ENCODE measurements at regions not wholly inside any gene's neighbourhood (a gene's known extent, or its start where the extent isn't known, plus 50 kb on each side); places are given as distances from the start of the nearest gene placed in this dataset.

GRCh38 chr7:126378642-126379041, 874.1 kb downstream of the GRM8 start:
- no peaks in the 10 kb centered on the region for H3K27me3 Mint-ChIP-seq
- 50% methylated on average over 1 of the region's 2 CpGs for WGBS (ENCODE audit: insufficient coverage)
- Histone ChIP-seq H3K9me3 (no peaks in the 10 kb centered on the region), H3K36me3 (ENCODE audit: control insufficient read depth in 2 of 2, extremely low read depth in 1 of 2, insufficient read depth in 1 of 2, low read length in 1 of 2) (no peaks in the 10 kb centered on the region), H3K27me3 (replicated peaks in 1 of 2; ENCODE audit: control insufficient read depth in 2 of 2, extremely low read depth in 1 of 2, insufficient read depth in 2 of 2, low read length in 1 of 2) (no peaks in the 10 kb centered on the region), H3K4me1 (ENCODE audit: control insufficient read depth in 1 of 2, extremely low read depth in 1 of 2, insufficient read depth in 2 of 2, low read length in 2 of 2) (no peaks in the 10 kb centered on the region), H3K4me3 (ENCODE audit: control insufficient read depth in 1 of 2, extremely low read depth in 1 of 2, low read length in 1 of 2) (no peak overlapping the region), H3K27ac (ENCODE audit: low read length) (no peak overlapping the region)
- ChIA-PET POLR2A (no interaction called here), CTCF (no interaction called here)
- no peaks in the 10 kb centered on the region for H3K36me3 Mint-ChIP-seq
- H3K27ac Mint-ChIP-seq, result no peak overlapping the region
- DNase-seq, result no peak
- no peak for ATAC-seq (replicated peaks in 1 of 4)
- H3K4me3 Mint-ChIP-seq, result no peak overlapping the region
- peaks cover 0 to 6% (median 0%) of the 10 kb centered on the region in 3 donors for H3K9me3 Mint-ChIP-seq
- no peaks in the 10 kb centered on the region for H3K4me1 Mint-ChIP-seq

DNA sequence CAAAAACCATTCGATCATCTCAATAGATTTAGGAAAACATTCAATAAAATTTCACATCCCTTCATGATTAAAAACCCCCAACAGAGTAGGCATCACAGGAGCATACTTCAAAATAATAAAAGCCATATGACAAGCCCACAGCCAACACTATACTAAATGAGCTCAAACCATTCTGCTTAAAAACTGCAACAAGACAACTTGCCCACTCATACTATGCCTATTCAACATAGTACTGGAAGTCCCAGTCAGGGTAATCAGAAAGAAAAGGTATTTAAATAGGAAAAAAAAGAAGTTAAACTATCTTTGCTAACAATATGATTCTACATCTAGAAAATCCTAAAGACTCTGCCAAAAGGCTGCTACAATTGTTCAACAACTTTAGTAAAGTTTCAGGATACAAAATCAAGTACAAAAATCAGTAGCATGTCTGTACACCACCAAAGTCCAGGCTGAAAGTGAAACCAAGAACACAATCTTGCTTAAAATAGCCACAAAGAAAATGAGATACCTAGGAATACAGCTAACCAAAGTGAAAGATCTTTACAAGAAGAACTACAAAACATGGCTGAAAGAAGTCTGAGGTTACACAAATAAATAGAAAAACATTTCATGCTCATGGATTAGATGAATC, 882.6 kb downstream of the GRM8 start:
- Mint-ChIP-seq H3K36me3 (no peaks in the 10 kb centered on the region), H3K27ac (no peak overlapping the region), H3K27me3 (no peaks in the 10 kb centered on the region), H3K9me3 (peaks cover 12 to 18% (median 15%) of the 10 kb centered on the region in 3 donors), H3K4me1 (no peaks in the 10 kb centered on the region), H3K4me3 (no peak overlapping the region)
- no peak for DNase-seq
- POLR2A ChIA-PET, result no interaction called here
- ATAC-seq (replicated peaks in 1 of 4), result no peak
- Histone ChIP-seq H3K9me3 (no peaks in the 10 kb centered on the region), H3K27ac (ENCODE audit: low read length) (no peak overlapping the region), H3K36me3 (ENCODE audit: control insufficient read depth in 2 of 2, extremely low read depth in 1 of 2, insufficient read depth in 1 of 2, low read length in 1 of 2) (no peaks in the 10 kb centered on the region), H3K4me1 (ENCODE audit: control insufficient read depth in 1 of 2, extremely low read depth in 1 of 2, insufficient read depth in 2 of 2, low read length in 2 of 2) (no peaks in the 10 kb centered on the region), H3K4me3 (ENCODE audit: control insufficient read depth in 1 of 2, extremely low read depth in 1 of 2, low read length in 1 of 2) (no peak overlapping the region), H3K27me3 (replicated peaks in 1 of 2; ENCODE audit: control insufficient read depth in 2 of 2, extremely low read depth in 1 of 2, insufficient read depth in 2 of 2, low read length in 1 of 2) (no peaks in the 10 kb centered on the region)
- CTCF ChIA-PET, result no interaction called here
- 83% methylated on average over 1 of the region's 1 CpG for WGBS (ENCODE audit: insufficient coverage)

- Histone ChIP-seq H3K27me3 (replicated peaks in 1 of 2; ENCODE audit: control insufficient read depth in 2 of 2, extremely low read depth in 1 of 2, insufficient read depth in 2 of 2, low read length in 1 of 2) (no peaks in the 10 kb centered on the region), H3K9me3 (no peaks in the 10 kb centered on the region), H3K27ac (ENCODE audit: low read length) (no peak overlapping the region), H3K36me3 (ENCODE audit: control insufficient read depth in 2 of 2, extremely low read depth in 1 of 2, insufficient read depth in 1 of 2, low read length in 1 of 2) (no peaks in the 10 kb centered on the region), H3K4me3 (ENCODE audit: control insufficient read depth in 1 of 2, extremely low read depth in 1 of 2, low read length in 1 of 2) (no peak overlapping the region), H3K4me1 (ENCODE audit: control insufficient read depth in 1 of 2, extremely low read depth in 1 of 2, insufficient read depth in 2 of 2, low read length in 2 of 2) (no peaks in the 10 kb centered on the region)
- ATAC-seq (replicated peaks in 1 of 4) (no peak), DNase-seq (no peak)
- Mint-ChIP-seq H3K4me1 (no peaks in the 10 kb centered on the region), H3K27ac (no peak overlapping the region), H3K4me3 (no peak overlapping the region), H3K27me3 (no peaks in the 10 kb centered on the region), H3K36me3 (no peaks in the 10 kb centered on the region), H3K9me3 (peaks cover 0 to 8% (median 0%) of the 10 kb centered on the region in 3 donors)
- POLR2A ChIA-PET, result no interaction called here
- no CpG with 5 or more reads among the region's 1 CpG for WGBS (ENCODE audit: insufficient coverage)
- CTCF ChIA-PET, result no interaction called here
Observed at GRCh38 chr7:126362746-126363145, 890.0 kb downstream of the GRM8 start.

DNA sequence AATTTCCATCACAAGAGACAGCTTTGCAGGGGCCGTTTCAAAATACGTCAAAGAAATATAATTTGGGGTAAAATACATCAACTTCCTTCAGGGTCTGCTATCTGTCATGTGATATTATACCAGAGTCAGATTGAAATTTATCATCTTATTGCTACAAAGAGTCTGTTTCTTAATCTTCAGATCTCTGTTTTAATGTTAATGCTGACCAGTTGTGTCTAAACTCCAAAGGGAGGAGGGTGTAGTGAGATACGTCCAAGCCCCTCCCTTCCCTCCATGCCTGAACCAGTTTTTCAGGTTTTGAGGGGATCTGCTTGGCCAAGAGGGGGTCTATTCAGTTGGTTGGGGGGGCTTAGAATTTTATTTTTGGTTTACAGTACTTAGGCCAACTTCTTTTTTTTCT, 891.6 kb downstream of the GRM8 start:
- DNase-seq, result no peak
- H3K4me3 Mint-ChIP-seq, result no peak overlapping the region

GRCh38 chr7:126339813-126340212, 912.9 kb downstream of the GRM8 start:
- peaks cover 8 to 19% (median 11%) of the 10 kb centered on the region in 3 donors for H3K9me3 Mint-ChIP-seq
- Histone ChIP-seq H3K4me1 (ENCODE audit: control insufficient read depth in 1 of 2, extremely low read depth in 1 of 2, insufficient read depth in 2 of 2, low read length in 2 of 2) (no peaks in the 10 kb centered on the region), H3K36me3 (ENCODE audit: control insufficient read depth in 2 of 2, extremely low read depth in 1 of 2, insufficient read depth in 1 of 2, low read length in 1 of 2) (no peaks in the 10 kb centered on the region), H3K27me3 (replicated peaks in 1 of 2; ENCODE audit: control insufficient read depth in 2 of 2, extremely low read depth in 1 of 2, insufficient read depth in 2 of 2, low read length in 1 of 2) (no peaks in the 10 kb centered on the region), H3K9me3 (peaks cover 2% of the 10 kb centered on the region), H3K27ac (ENCODE audit: low read length) (no peak overlapping the region), H3K4me3 (ENCODE audit: control insufficient read depth in 1 of 2, extremely low read depth in 1 of 2, low read length in 1 of 2) (no peak overlapping the region)
- H3K4me1 Mint-ChIP-seq, result no peaks in the 10 kb centered on the region
- H3K27ac Mint-ChIP-seq, result no peak overlapping the region
- H3K36me3 Mint-ChIP-seq, result no peaks in the 10 kb centered on the region
- 61% methylated on average over 2 of the region's 4 CpGs for WGBS (ENCODE audit: insufficient coverage)
- H3K27me3 Mint-ChIP-seq, result no peaks in the 10 kb centered on the region
- ATAC-seq (replicated peaks in 1 of 4) (no peak), DNase-seq (no peak)
- H3K4me3 Mint-ChIP-seq, result no peak overlapping the region
- ChIA-PET CTCF (no interaction called here), POLR2A (no interaction called here)

More for the DNA sequence above, 891.6 kb downstream of the GRM8 start:
- ATAC-seq (replicated peaks in 1 of 4), result no peak
- ChIA-PET CTCF (no interaction called here), POLR2A (no interaction called here)
- H3K4me3 ChIP-seq (ENCODE audit: control insufficient read depth in 1 of 2, extremely low read depth in 1 of 2, low read length in 1 of 2), result no peak overlapping the region
- no peak overlapping the region for H3K27ac ChIP-seq (ENCODE audit: low read length)
- peaks cover 0 to 16% (median 0%) of the 10 kb centered on the region in 3 donors for H3K9me3 Mint-ChIP-seq
- no peak overlapping the region for H3K27ac Mint-ChIP-seq
- no peaks in the 10 kb centered on the region for H3K4me1 Mint-ChIP-seq
- WGBS (ENCODE audit: insufficient coverage), result no CpG with 5 or more reads among the region's 3 CpGs
- no peaks in the 10 kb centered on the region for H3K9me3 ChIP-seq
- H3K27me3 Mint-ChIP-seq, result no peaks in the 10 kb centered on the region
- H3K27me3 ChIP-seq (replicated peaks in 1 of 2; ENCODE audit: control insufficient read depth in 2 of 2, extremely low read depth in 1 of 2, insufficient read depth in 2 of 2, low read length in 1 of 2), result no peaks in the 10 kb centered on the region
- no peaks in the 10 kb centered on the region for H3K36me3 ChIP-seq (ENCODE audit: control insufficient read depth in 2 of 2, extremely low read depth in 1 of 2, insufficient read depth in 1 of 2, low read length in 1 of 2)
- H3K4me1 ChIP-seq (ENCODE audit: control insufficient read depth in 1 of 2, extremely low read depth in 1 of 2, insufficient read depth in 2 of 2, low read length in 2 of 2), result no peaks in the 10 kb centered on the region
- H3K36me3 Mint-ChIP-seq, result no peaks in the 10 kb centered on the region

GRCh38 chr7:126305671-126306070, 947.1 kb downstream of the GRM8 start:
- no peak for ATAC-seq (replicated peaks in 1 of 4)

GRCh38 chr7:126303926-126304325, 948.8 kb downstream of the GRM8 start:
- peaks cover 17 to 31% (median 27%) of the 10 kb centered on the region in 3 donors for H3K9me3 Mint-ChIP-seq
- ChIA-PET POLR2A (no interaction called here), CTCF (no interaction called here)
- Histone ChIP-seq H3K36me3 (ENCODE audit: control insufficient read depth in 2 of 2, extremely low read depth in 1 of 2, insufficient read depth in 1 of 2, low read length in 1 of 2) (no peaks in the 10 kb centered on the region), H3K4me3 (ENCODE audit: control insufficient read depth in 1 of 2, extremely low read depth in 1 of 2, low read length in 1 of 2) (no peak overlapping the region), H3K4me1 (ENCODE audit: control insufficient read depth in 1 of 2, extremely low read depth in 1 of 2, insufficient read depth in 2 of 2, low read length in 2 of 2) (no peaks in the 10 kb centered on the region), H3K27me3 (replicated peaks in 1 of 2; ENCODE audit: control insufficient read depth in 2 of 2, extremely low read depth in 1 of 2, insufficient read depth in 2 of 2, low read length in 1 of 2) (no peaks in the 10 kb centered on the region), H3K27ac (ENCODE audit: low read length) (no peak overlapping the region), H3K9me3 (peaks cover 2% of the 10 kb centered on the region)
- no CpG with 5 or more reads among the region's 1 CpG for WGBS (ENCODE audit: insufficient coverage)
- H3K27ac Mint-ChIP-seq, result no peak overlapping the region
- no peak for DNase-seq
- H3K4me3 Mint-ChIP-seq, result no peak overlapping the region
- H3K4me1 Mint-ChIP-seq, result no peaks in the 10 kb centered on the region
- H3K27me3 Mint-ChIP-seq, result no peaks in the 10 kb centered on the region
- no peaks in the 10 kb centered on the region for H3K36me3 Mint-ChIP-seq
- no peak for ATAC-seq (replicated peaks in 1 of 4)

More at GRCh38 chr7:126305671-126306070, 947.1 kb downstream of the GRM8 start:
- no peaks in the 10 kb centered on the region for H3K4me1 Mint-ChIP-seq
- no peaks in the 10 kb centered on the region for H3K36me3 Mint-ChIP-seq
- no peak overlapping the region for H3K27ac ChIP-seq (ENCODE audit: low read length)
- H3K4me3 Mint-ChIP-seq, result no peak overlapping the region
- no peaks in the 10 kb centered on the region for H3K27me3 Mint-ChIP-seq
- peaks cover 2% of the 10 kb centered on the region for H3K9me3 ChIP-seq
- no peaks in the 10 kb centered on the region for H3K36me3 ChIP-seq (ENCODE audit: control insufficient read depth in 2 of 2, extremely low read depth in 1 of 2, insufficient read depth in 1 of 2, low read length in 1 of 2)
- WGBS (ENCODE audit: insufficient coverage), result no CpG with 5 or more reads among the region's 1 CpG
- H3K9me3 Mint-ChIP-seq, result peaks cover 16 to 27% (median 18%) of the 10 kb centered on the region in 3 donors
- no peak overlapping the region for H3K4me3 ChIP-seq (ENCODE audit: control insufficient read depth in 1 of 2, extremely low read depth in 1 of 2, low read length in 1 of 2)
- POLR2A ChIA-PET, result no interaction called here
- H3K4me1 ChIP-seq (ENCODE audit: control insufficient read depth in 1 of 2, extremely low read depth in 1 of 2, insufficient read depth in 2 of 2, low read length in 2 of 2), result no peaks in the 10 kb centered on the region
- H3K27me3 ChIP-seq (replicated peaks in 1 of 2; ENCODE audit: control insufficient read depth in 2 of 2, extremely low read depth in 1 of 2, insufficient read depth in 2 of 2, low read length in 1 of 2), result no peaks in the 10 kb centered on the region
- CTCF ChIA-PET, result no interaction called here
- DNase-seq, result no peak
- no peak overlapping the region for H3K27ac Mint-ChIP-seq
